Loucy (cell line): ENCODE measurements at regions not wholly inside any gene's neighbourhood (a gene's known extent, or its start where the extent isn't known, plus 50 kb on each side); places are given as distances from the start of the nearest gene placed in this dataset.
A peak's percentile ranks its signal among the peaks of the same experiment; 100 is the strongest.
"Not testable (repeated sequence)": the region's sequence is repeated elsewhere in the genome, so short reads cannot be mapped to it uniquely, and the experiment has no call there.

Source experiments
- H2AFZ ChIP-seq: fragments of 200-600 bp; sonication (generic); 2 replicates; pipeline ENCODE4 v1.6.0; 2016; ENCODE audit warnings: antibody characterized with exemption, mild to moderate bottlenecking, low read length, moderate library complexity
- H3F3A ChIP-seq: fragments of 200-600 bp; 2 replicates; pipeline ENCODE4 v1.6.0; 2016; ENCODE audit warnings: antibody characterized with exemption, low read depth, mild to moderate bottlenecking
- H3K27me3 ChIP-seq: fragments of 200-600 bp; sonication (generic); 2 replicates; pipeline ENCODE4 v1.6.1; 2014; ENCODE audit warnings: low read length, mild to moderate bottlenecking; ENCODE audit not compliant: insufficient read depth, poor library complexity, severe bottlenecking
- H3K36me3 ChIP-seq: fragments of 200-600 bp; sonication (generic); 2 replicates; pipeline ENCODE4 v1.6.1; 2016; ENCODE audit warnings: low read length; ENCODE audit not compliant: insufficient read depth
- H3K4me1 ChIP-seq: fragments of 200-600 bp; sonication (generic); 2 replicates; pipeline ENCODE4 v1.5.1; 2014; ENCODE audit warnings: low read length, mild to moderate bottlenecking; ENCODE audit not compliant: insufficient read depth, poor library complexity, severe bottlenecking
- H3K4me2 ChIP-seq: fragments of 200-600 bp; sonication (generic); 2 replicates; pipeline ENCODE4 v1.6.0; 2014; ENCODE audit warnings: antibody characterized with exemption, low read length, low read depth, mild to moderate bottlenecking; ENCODE audit not compliant: poor library complexity, severe bottlenecking
- H3K4me3 ChIP-seq: fragments of 200-600 bp; sonication (generic); 2 replicates; pipeline ENCODE4 v1.5.1; 2014; ENCODE audit warnings: low read length, mild to moderate bottlenecking, mixed read lengths; ENCODE audit not compliant: poor library complexity, severe bottlenecking
- H3K79me2 ChIP-seq: fragments of 200-600 bp; sonication (generic); 2 replicates; pipeline ENCODE4 v1.6.1; 2014; ENCODE audit warnings: low read length; ENCODE audit not compliant: insufficient read depth
- H3K9ac ChIP-seq: fragments of 200-600 bp; sonication (generic); 2 replicates; pipeline ENCODE4 v1.6.0; 2014; ENCODE audit warnings: mild to moderate bottlenecking, low read depth, low read length, moderate library complexity; ENCODE audit not compliant: poor library complexity, severe bottlenecking
- H3K9me2 ChIP-seq: fragments of 200-600 bp; sonication (generic); replicated peaks from 2 replicates; pipeline ENCODE4 v1.6.1; 2016; ENCODE audit warnings: low read depth, low read length, mixed read lengths
- H3K9me3 ChIP-seq: fragments of 200-600 bp; sonication (generic); 2 replicates; pipeline ENCODE4 v1.6.1; 2014; ENCODE audit warnings: mild to moderate bottlenecking, antibody characterized with exemption, low read length, low read depth; ENCODE audit not compliant: insufficient read depth
- H4K20me1 ChIP-seq: fragments of 200-600 bp; sonication (generic); 2 replicates; pipeline ENCODE4 v1.6.0; 2014; ENCODE audit warnings: antibody characterized with exemption, low read length, mild to moderate bottlenecking; ENCODE audit not compliant: insufficient read depth, poor library complexity, severe bottlenecking
- CTCF ChIP-seq: fragments of 200-600 bp; sonication (generic); conservative IDR thresholded peaks from 2 replicates; pipeline ENCODE4 v1.5.1; 2014; ENCODE audit warnings: mild to moderate bottlenecking, antibody characterized with exemption, low read length
- EZH2phosphoT487 ChIP-seq: fragments of 200-600 bp; IDR thresholded peaks from 2 replicates; pipeline ENCODE4 v1.6.1; 2018; ENCODE audit warnings: antibody characterized with exemption, mild to moderate bottlenecking, moderate library complexity, borderline replicate concordance

- no peak for TF ChIP-seq CTCF
- Histone ChIP-seq H3K79me2 (no peaks in the 10 kb centered on the region), H3K36me3 (no peaks in the 10 kb centered on the region), H3F3A (no peaks in the 10 kb centered on the region), H2AFZ (no peak overlapping the region), H3K4me1 (peaks cover 35% of the 10 kb centered on the region), H3K4me2 (no peak overlapping the region), H3K4me3 (no peak overlapping the region), H3K27me3 (no peaks in the 10 kb centered on the region), H3K9ac (no peak overlapping the region), H4K20me1 (no peaks in the 10 kb centered on the region), H3K9me3 (no peaks in the 10 kb centered on the region), H3K9me2 (no peaks in the 10 kb centered on the region)
Observed at GRCh38 chr1:60257531-60257930, 184.0 kb upstream of the C1orf87 start.

- no peaks in the 10 kb centered on the region for H3K79me2 ChIP-seq
- H3K36me3 ChIP-seq = no peaks in the 10 kb centered on the region
- no peaks in the 10 kb centered on the region for H3K9me3 ChIP-seq
- peaks cover 45% of the 10 kb centered on the region for H3K4me1 ChIP-seq
- H3K4me2 ChIP-seq = no peak overlapping the region
- no peaks in the 10 kb centered on the region for H3K27me3 ChIP-seq
- H4K20me1 ChIP-seq = no peaks in the 10 kb centered on the region
- H3F3A ChIP-seq = no peaks in the 10 kb centered on the region
- H3K9me2 ChIP-seq = no peaks in the 10 kb centered on the region
- H3K9ac ChIP-seq = no peak overlapping the region
- no peak for TF ChIP-seq CTCF
- no peak for TF ChIP-seq EZH2phosphoT487
- no peak overlapping the region for H3K4me3 ChIP-seq
- H2AFZ ChIP-seq = no peak overlapping the region
Observed at GRCh38 chr1:60255565-60255964, 182.0 kb upstream of the C1orf87 start.

GRCh38 chr1:60251426-60251825 is 177.9 kb upstream of the C1orf87 start:
- Histone ChIP-seq H3K4me1 (peaks cover 42% of the 10 kb centered on the region), H2AFZ (peak overlapping the region; percentile 54; the same call in 1 of the 2 replicates), H3K9ac (no peak overlapping the region), H3K36me3 (no peaks in the 10 kb centered on the region), H3K4me3 (no peak overlapping the region), H3K27me3 (no peaks in the 10 kb centered on the region), H3K79me2 (no peaks in the 10 kb centered on the region), H3F3A (no peaks in the 10 kb centered on the region), H3K4me2 (peak overlapping the region; percentile 23), H3K9me2 (no peaks in the 10 kb centered on the region), H3K9me3 (no peaks in the 10 kb centered on the region), H4K20me1 (no peaks in the 10 kb centered on the region)
- no peak for TF ChIP-seq EZH2phosphoT487
- TF ChIP-seq CTCF = no peak

GRCh38 chr1:60247467-60247866 is 173.9 kb upstream of the C1orf87 start:
- not testable (repeated sequence) for H4K20me1 ChIP-seq, H3K79me2 ChIP-seq, H3K9me2 ChIP-seq, H3K4me1 ChIP-seq, H3K36me3 ChIP-seq, H3K9ac ChIP-seq, H3K9me3 ChIP-seq, H3K4me2 ChIP-seq, H3F3A ChIP-seq, H3K4me3 ChIP-seq, H3K27me3 ChIP-seq, H2AFZ ChIP-seq
